GM12865 (cell line): ENCODE measurements at regions not wholly inside any gene's neighbourhood (a gene's known extent, or its start where the extent isn't known, plus 50 kb on each side); places are given as distances from the start of the nearest gene placed in this dataset.

Experiments used
- DNase-seq: peaks from one replicate; pipeline ENCODE4 v3.0.0; 2010; ENCODE audit warnings: low read depth
- H3K4me3 ChIP-seq: 2 replicates; pipeline ENCODE4 v1.5.1; 2011; ENCODE audit warnings: mild to moderate bottlenecking, low read depth, low read length, control low read depth
- CTCF ChIP-seq: IDR thresholded peaks from 2 replicates; pipeline ENCODE4 v1.5.1; 2011; ENCODE audit warnings: low read length, control low read depth, low read depth, inconsistent platforms; ENCODE audit not compliant: insufficient read depth; ENCODE audit errors: missing control alignments

- TF ChIP-seq CTCF: no peak
- H3K4me3 ChIP-seq: no peak overlapping the region
- DNase-seq: no peak
These were observed 117.2 kb downstream of the SIPA1L2 start for GRCh38 chr1:232512712-232513111.

- DNase-seq: no peak
- no peak for TF ChIP-seq CTCF
- no peak overlapping the region for H3K4me3 ChIP-seq
These were observed 118.8 kb downstream of the SIPA1L2 start for GRCh38 chr1:232511172-232511571.

- H3K4me3 ChIP-seq: no peak overlapping the region
- TF ChIP-seq CTCF: no peak
- DNase-seq: no peak
These were observed 119.4 kb downstream of the SIPA1L2 start for GRCh38 chr1:232510367-232511110.

GRCh38 chr1:232509570-232509969 lies 120.4 kb downstream of the SIPA1L2 start:
- DNase-seq: no peak
- TF ChIP-seq CTCF: no peak
- H3K4me3 ChIP-seq: no peak overlapping the region

- DNase-seq: no peak
- H3K4me3 ChIP-seq: no peak overlapping the region
- TF ChIP-seq CTCF: no peak
These were observed 121.7 kb downstream of the SIPA1L2 start for GRCh38 chr1:232508130-232508701.

GRCh38 chr1:232507571-232507970 lies 122.4 kb downstream of the SIPA1L2 start:
- no peak overlapping the region for H3K4me3 ChIP-seq
- DNase-seq: no peak
- no peak for TF ChIP-seq CTCF

GRCh38 chr1:232505884-232506283 lies 124.0 kb downstream of the SIPA1L2 start:
- no peak overlapping the region for H3K4me3 ChIP-seq
- no peak for DNase-seq
- TF ChIP-seq CTCF: no peak
